Muscle layer of duodenum (tissue), 2 donors: ENCODE measurements at regions not wholly inside any gene's neighbourhood (a gene's known extent, or its start where the extent isn't known, plus 50 kb on each side); places are given as distances from the start of the nearest gene placed in this dataset.
"Not testable (repeated sequence)": the region's sequence is repeated elsewhere in the genome, so short reads cannot be mapped to it uniquely, and the experiment has no call there.

Experiments
- H3K27ac ChIP-seq: one replicate; pipeline ENCODE4 v1.7.0; 2013; ENCODE audit warnings: mild to moderate bottlenecking, low read length
- H3K27me3 ChIP-seq: one replicate; pipeline ENCODE4 v1.7.0; 2013; ENCODE audit warnings: low read depth, mild to moderate bottlenecking, control low read depth, low read length
- H3K36me3 ChIP-seq, 2 donors: one replicate each; pipeline ENCODE4 v1.7.0; 2013; ENCODE audit warnings: low read length in 2 of 2, control low read depth in 1 of 2, mild to moderate bottlenecking in 1 of 2; ENCODE audit not compliant: insufficient read depth in 2 of 2, control insufficient read depth in 1 of 2
- H3K4me1 ChIP-seq, 2 donors: one replicate each; pipeline ENCODE4 v1.7.0; 2013; ENCODE audit warnings: low read length in 2 of 2, mild to moderate bottlenecking in 2 of 2, control low read depth in 1 of 2, moderate library complexity in 1 of 2; ENCODE audit not compliant: insufficient read depth in 2 of 2, control insufficient read depth in 1 of 2
- H3K4me3 ChIP-seq, 2 donors: one replicate each; pipeline ENCODE4 v1.7.0; 2013; ENCODE audit warnings: low read length in 2 of 2, low read depth in 1 of 2, mild to moderate bottlenecking in 1 of 2
- H3K9me3 ChIP-seq, 2 donors: one replicate each; pipeline ENCODE4 v1.7.0; 2013; ENCODE audit warnings: low read length in 2 of 2, control low read depth in 1 of 2, mild to moderate bottlenecking in 1 of 2; ENCODE audit not compliant: control insufficient read depth in 1 of 2
- donor health status: healthy.

GRCh38 chr22:26957176-26957575 lies 299.8 kb downstream of the MIAT start:
- H3K4me3 ChIP-seq: no peak overlapping the region
- no peak overlapping the region for H3K27ac ChIP-seq
- no peaks in the 10 kb centered on the region for H3K36me3 ChIP-seq
- H3K27me3 ChIP-seq: no peaks in the 10 kb centered on the region
- no peaks in the 10 kb centered on the region for H3K9me3 ChIP-seq
- peaks cover 0 to 3% of the 10 kb centered on the region in 2 donors for H3K4me1 ChIP-seq

DNA sequence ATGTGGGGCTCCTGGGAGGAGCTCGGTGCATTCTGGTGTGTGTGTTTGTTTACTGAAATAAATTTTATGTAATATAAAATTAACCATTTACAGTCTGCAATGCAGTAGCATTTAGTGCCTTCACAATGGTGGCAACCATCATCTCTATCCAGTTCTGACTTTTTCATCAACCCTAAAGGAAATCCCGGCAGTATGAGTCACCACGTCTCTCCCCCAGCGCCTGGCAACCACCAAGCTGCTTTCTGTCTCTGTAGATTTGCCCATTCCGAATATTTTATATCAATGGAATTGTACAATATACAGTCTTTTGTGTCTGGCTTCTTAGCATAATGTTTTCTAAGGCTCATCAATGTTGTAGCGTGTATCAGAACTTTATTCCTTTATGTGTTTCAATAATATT lies 300.5 kb downstream of the MIAT start:
- Histone ChIP-seq H3K4me3 (no peak overlapping the region), H3K9me3 (no peaks in the 10 kb centered on the region), H3K27ac (no peak overlapping the region), H3K4me1 (peaks cover 0 to 3% of the 10 kb centered on the region in 2 donors), H3K36me3 (no peaks in the 10 kb centered on the region), H3K27me3 (no peaks in the 10 kb centered on the region)

DNA sequence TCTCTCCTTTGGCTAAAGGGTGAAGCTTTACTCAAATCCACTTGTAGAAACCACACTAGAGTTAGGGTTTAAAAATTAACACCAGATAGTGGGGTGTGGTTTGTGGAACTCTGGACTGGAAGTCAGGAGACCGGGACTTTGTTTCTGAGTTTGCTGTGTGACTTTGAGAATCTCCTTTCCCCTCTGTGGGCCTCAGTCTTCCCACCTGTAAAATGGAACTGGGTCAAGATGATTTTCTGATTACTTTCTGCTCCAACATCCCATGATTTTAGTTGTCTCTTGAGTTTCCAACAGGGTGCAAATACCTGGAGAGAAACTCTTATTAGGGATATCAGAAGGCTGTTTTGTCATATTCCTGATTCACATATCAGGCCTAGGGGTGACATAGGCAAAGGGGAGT lies 301.0 kb downstream of the MIAT start:
- peaks cover 0 to 3% of the 10 kb centered on the region in 2 donors for H3K4me1 ChIP-seq
- no peaks in the 10 kb centered on the region for H3K9me3 ChIP-seq
- H3K36me3 ChIP-seq: no peaks in the 10 kb centered on the region
- no peak overlapping the region for H3K27ac ChIP-seq
- H3K27me3 ChIP-seq: no peaks in the 10 kb centered on the region
- no peak overlapping the region for H3K4me3 ChIP-seq

DNA sequence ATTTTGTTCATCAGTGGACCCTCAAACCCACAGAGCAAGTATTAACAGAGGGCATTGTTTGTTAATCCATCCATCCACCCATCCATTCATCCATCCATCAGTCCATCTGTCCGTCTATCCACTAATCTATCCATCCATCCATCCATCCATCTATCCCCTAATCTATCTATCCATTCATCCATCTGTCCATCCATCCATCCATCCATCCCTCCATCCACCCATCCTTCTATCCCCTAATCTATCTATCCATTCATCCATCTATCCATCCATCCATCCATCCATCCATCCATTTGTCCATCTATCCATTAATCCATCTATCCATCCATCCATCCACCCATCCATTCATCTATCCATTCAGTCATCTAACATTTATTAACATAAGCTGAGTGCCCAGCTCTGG lies 307.3 kb downstream of the MIAT start:
- no peaks in the 10 kb centered on the region for H3K36me3 ChIP-seq
- H3K9me3 ChIP-seq: peaks cover 0 to 6% of the 10 kb centered on the region in 2 donors
- H3K4me3 ChIP-seq: no peak overlapping the region
- H3K27me3 ChIP-seq: no peaks in the 10 kb centered on the region
- no peak overlapping the region for H3K27ac ChIP-seq
- H3K4me1 ChIP-seq: no peaks in the 10 kb centered on the region

DNA sequence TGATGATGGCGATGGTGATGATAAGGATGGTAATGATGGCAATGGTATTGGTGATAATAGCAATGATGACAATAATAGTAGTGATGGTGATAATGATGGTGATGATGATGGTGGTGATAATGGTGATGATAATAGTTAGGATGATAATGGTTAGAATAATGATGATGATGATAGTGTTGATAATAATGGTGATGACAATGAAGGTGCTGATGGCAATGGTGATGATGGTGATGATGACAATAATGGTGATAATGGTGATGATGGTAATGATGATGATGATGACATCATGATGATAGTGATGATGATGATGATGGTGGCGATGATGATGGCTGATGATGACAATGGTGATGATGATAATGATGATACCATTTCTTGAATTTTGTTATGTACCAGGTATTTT lies 309.9 kb downstream of the MIAT start:
- peaks cover 0 to 6% of the 10 kb centered on the region in 2 donors for H3K9me3 ChIP-seq
- no peaks in the 10 kb centered on the region for H3K36me3 ChIP-seq
- H3K27ac ChIP-seq: no peak overlapping the region
- no peaks in the 10 kb centered on the region for H3K4me1 ChIP-seq
- no peaks in the 10 kb centered on the region for H3K27me3 ChIP-seq
- H3K4me3 ChIP-seq: no peak overlapping the region

- no peak overlapping the region for H3K4me3 ChIP-seq
These were observed 311.6 kb downstream of the MIAT start for GRCh38 chr22:26968859-26969523.

DNA sequence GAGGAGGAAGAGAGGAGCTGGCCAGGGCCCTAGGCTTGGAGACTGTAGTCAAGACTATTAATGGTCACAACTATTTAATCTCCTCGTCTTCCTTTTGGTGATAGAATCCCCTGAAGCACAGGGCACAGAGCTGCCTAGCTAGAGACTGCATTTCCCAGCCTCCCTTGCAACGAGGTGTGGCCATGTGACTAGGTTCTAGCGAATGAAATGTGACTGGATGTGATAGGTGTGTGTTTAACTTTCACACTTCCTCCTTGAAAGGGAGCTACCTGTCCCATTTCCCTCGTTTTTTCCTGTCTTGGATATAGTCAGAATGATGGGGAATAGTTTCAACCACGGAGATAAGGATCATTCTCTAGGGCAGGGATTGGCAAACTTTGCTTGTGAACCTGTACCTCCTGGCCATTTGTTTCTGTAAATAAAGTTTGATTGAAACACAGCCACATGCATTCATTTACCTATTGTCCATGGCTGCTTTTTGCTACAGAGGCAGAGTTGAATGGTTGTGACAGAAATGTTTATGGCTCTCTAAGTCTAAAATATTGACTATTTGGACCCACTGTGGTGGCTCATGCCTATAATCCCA lies 313.5 kb downstream of the MIAT start:
- Histone ChIP-seq H3K27ac (no peak overlapping the region), H3K36me3 (no peaks in the 10 kb centered on the region), H3K4me3 (no peak overlapping the region), H3K27me3 (no peaks in the 10 kb centered on the region), H3K9me3 (no peaks in the 10 kb centered on the region), H3K4me1 (no peaks in the 10 kb centered on the region)

More at GRCh38 chr22:26968859-26969523, 311.6 kb downstream of the MIAT start:
- Histone ChIP-seq H3K27me3 (no peaks in the 10 kb centered on the region), H3K36me3 (no peaks in the 10 kb centered on the region), H3K27ac (no peak overlapping the region), H3K4me1 (no peaks in the 10 kb centered on the region), H3K9me3 (peaks cover 0 to 6% of the 10 kb centered on the region in 2 donors)

GRCh38 chr22:26972286-26972685 lies 314.9 kb downstream of the MIAT start:
- no peaks in the 10 kb centered on the region for H3K36me3 ChIP-seq
- no peaks in the 10 kb centered on the region for H3K27me3 ChIP-seq
- H3K9me3 ChIP-seq: no peaks in the 10 kb centered on the region
- no peak overlapping the region for H3K27ac ChIP-seq
- no peak overlapping the region for H3K4me3 ChIP-seq
- no peaks in the 10 kb centered on the region for H3K4me1 ChIP-seq

DNA sequence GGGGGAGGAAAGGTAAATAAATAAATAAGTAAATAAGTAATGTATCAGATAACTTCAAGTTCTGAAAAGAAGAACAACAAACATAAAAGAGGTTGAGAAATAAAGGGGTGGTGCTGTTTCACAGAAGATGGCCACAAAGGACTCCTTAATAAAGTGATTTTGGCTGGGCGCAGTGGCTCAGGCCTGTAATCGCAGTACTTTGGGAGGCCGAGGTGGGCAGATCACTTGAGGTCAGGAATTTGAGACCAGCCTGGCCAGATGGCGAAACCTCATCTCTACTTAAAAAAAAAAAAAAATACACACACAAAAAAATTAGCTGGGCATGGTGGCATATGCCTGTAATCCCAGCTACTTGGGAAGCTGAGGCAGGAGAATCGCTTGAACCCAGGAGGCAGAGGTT lies 315.5 kb downstream of the MIAT start:
- H3K9me3 ChIP-seq, H3K27ac ChIP-seq, H3K27me3 ChIP-seq, H3K4me1 ChIP-seq, H3K4me3 ChIP-seq, H3K36me3 ChIP-seq: not testable (repeated sequence)

DNA sequence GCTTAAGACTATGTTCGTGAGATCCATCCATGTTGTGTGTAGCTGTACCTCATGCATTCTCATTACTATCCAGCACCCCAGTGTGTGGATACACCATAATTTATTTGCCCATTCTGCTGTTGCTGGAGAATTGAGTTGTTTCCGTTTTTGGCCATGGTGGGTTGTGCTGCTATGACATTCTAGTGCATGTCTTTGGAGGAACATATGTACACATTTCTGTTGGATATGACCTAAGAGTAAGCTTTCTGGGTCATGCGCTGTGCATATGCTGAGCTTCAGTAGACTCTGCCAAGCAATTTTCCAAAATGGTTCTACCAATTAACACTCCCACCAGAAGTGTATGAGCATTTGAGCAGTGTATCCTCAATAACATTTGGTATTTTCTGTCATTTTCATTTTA lies 316.6 kb downstream of the MIAT start:
- Histone ChIP-seq H3K4me3 (no peak overlapping the region), H3K36me3 (no peaks in the 10 kb centered on the region), H3K4me1 (no peaks in the 10 kb centered on the region), H3K27ac (no peak overlapping the region), H3K9me3 (no peaks in the 10 kb centered on the region), H3K27me3 (no peaks in the 10 kb centered on the region)

GRCh38 chr22:26974914-26975803 lies 317.8 kb downstream of the MIAT start:
- no peak overlapping the region for H3K27ac ChIP-seq
- no peaks in the 10 kb centered on the region for H3K36me3 ChIP-seq
- H3K4me1 ChIP-seq: no peaks in the 10 kb centered on the region
- H3K9me3 ChIP-seq: no peaks in the 10 kb centered on the region
- H3K4me3 ChIP-seq: no peak overlapping the region
- H3K27me3 ChIP-seq: no peaks in the 10 kb centered on the region
